GM19372 (cell line): ENCODE measurements at regions not wholly inside any gene's neighbourhood (a gene's known extent, or its start where the extent isn't known, plus 50 kb on each side); places are given as distances from the start of the nearest gene placed in this dataset.

ENCODE experiments used
- ATAC-seq: cut with Tn5 transposase; IDR thresholded peaks from one replicate; pipeline ENCODE4 v1.9.1; 2021; ENCODE audit warnings: mild to moderate bottlenecking, low read depth, moderate library complexity; ENCODE audit not compliant: unreplicated experiment

DNA sequence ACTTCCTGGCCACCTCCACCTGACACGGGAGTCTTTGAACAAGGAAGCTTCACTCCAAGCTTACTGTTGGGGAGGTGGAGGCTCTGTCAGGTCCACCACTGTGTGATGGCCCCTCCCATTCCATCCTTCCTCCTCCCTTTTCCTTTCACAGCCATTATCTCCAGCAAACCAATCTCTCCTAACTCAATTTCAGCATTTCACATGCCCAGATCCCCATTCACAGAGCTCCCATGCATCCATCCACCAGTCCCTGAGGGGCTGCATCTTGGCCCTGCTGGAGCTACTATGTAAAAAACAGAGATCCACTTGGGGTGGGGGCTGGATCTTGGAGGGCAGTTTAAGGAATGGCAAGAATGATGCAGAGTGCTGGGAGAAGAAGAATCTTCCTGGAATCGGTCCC, 129.0 kb upstream of the COPS8 start:
- ATAC-seq, result no peak

GRCh38 chr2:236959036-236959435, 126.7 kb upstream of the COPS8 start:
- ATAC-seq, result no peak

DNA sequence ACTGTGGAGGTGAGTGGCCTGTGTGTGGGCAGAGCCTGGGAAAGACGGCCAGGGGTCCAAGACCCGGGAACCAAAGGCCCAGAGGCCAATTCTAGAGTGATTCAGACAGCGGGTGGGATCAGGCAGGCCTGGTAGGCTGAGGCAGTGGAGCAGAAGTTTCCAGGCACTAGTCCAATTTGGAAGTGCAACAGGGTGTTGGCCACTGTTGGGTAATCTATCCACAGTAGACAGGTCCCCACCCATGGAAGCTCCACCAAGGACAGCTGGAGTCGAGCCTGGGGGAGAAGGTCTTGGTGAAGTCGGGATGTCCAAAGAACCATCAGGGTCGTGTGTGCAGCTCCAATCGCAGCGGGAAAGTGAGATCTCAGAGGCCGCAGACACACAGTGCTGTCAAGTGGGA, 125.8 kb upstream of the COPS8 start:
- no peak for ATAC-seq

DNA sequence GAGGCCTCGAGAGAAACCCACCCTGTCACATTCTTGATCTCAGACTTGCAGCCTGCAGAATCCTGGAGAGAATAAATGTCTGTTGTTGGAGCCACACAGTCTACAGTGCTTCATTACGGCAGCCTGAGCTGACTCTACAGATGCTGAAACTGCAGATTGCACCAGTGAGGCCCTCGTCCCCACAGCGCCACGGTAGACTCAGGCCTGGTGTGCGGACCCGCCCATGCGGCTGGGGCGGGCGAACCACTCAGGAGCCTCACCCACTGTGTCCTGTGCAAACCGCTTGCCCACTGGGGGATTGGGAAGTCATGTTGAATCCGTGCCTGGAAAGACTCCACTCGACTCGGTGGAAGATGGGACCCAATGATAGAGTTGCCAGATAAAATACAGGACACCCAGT, 125.2 kb upstream of the COPS8 start:
- no peak for ATAC-seq

DNA sequence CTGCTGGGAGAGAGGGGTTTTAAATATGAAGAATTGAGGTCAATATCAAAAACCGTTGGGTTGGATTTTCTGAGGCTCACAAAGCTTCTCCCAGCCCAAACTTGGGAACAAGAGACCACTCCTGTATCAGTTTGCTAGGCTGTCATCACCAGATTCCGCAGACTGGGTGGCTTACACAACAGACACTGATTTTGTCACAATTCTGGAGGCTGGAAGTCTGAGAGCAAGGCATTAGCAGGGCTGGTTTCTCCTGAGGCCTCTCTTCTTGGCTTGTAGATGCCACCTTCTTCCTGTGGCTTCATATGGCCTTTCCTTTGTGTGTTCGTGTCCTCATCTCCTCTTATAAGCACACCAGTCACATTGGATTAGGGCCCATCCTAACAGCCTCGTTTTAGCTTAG, 122.9 kb upstream of the COPS8 start:
- ATAC-seq, result no peak

DNA sequence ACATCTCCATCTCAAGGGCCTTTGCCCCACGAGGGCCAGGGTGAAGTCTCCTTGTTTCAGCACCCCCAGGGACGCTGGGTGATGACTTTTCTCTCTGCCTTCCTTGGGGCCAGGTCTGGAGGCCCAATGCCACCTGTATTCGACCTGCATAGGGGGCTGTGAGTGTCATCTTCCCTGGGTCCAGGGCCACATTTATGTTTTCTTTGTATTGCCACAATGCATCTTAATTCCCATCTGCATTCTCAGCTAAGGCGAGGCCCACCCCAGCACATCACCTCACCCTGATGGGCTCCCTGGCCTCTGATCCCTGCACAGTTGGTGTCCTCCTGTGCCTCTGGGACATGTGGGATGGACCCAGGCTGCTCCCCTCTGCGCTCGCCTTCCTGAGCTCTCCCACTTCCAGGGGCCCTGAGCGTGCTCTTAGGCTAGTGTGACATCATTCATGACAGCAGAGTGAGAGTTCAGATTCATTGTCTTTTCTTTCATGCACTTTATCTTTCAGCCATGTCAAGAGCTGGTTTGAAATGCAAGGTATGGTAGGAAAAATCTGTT, 122.0 kb upstream of the COPS8 start:
- no peak for ATAC-seq

- no peak for ATAC-seq
Measured at GRCh38 chr2:236964291-236964690, 121.4 kb upstream of the COPS8 start.

DNA sequence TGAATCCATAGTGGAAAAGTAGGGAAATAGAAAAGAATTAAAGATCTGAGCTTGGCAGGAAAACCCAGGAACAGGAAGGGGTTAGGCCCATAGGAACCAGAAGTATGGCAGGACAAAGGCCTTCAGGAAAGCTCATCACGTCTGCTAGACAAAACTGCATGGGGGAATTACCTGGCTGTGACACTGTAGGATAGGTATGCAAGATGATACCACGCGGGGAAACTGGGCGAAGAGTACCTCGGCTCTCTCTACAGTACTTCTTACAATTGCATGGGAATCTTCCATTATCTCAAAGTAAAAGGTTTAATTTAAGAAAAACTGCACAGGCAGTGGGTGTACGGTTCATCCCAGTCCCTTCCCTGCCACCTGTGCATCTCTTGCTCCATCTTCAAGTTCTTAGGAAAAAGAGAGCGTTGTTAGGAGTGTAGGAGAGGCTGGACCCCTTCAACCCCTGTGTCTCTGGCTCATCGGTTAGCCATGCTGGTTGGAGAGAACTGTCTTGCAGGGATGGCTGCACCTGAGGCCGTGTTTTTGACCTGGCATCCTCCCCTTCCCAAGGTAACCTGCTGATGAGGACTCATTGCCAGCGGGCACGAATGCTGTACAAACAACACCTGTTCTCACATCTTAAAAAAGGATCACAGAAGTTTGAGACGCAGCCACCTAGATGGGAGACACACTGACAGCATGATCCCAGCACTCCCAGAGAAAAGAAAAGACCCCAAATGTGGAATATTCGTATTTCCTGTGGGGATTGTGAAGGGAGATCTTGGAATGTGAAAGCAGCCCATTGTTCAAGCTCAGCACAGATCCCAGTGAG, 120.5 kb upstream of the COPS8 start:
- ATAC-seq, result no peak

- no peak for ATAC-seq
Measured at GRCh38 chr2:236965841-236966096, 119.9 kb upstream of the COPS8 start.

DNA sequence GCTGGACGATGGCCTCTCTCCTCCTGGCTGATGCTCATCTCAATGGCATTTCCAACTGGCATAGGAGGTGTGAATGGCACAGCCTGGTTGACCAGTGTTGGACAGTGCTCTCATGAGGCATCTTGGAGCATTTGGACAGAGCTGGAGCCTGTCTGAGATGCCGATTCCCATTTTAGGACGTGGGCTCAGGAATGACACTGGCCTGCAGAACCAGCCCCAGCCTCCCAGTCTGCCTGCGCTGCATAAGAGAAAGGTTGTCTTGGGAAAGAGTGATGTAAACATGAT, 118.2 kb upstream of the COPS8 start:
- no peak for ATAC-seq

DNA sequence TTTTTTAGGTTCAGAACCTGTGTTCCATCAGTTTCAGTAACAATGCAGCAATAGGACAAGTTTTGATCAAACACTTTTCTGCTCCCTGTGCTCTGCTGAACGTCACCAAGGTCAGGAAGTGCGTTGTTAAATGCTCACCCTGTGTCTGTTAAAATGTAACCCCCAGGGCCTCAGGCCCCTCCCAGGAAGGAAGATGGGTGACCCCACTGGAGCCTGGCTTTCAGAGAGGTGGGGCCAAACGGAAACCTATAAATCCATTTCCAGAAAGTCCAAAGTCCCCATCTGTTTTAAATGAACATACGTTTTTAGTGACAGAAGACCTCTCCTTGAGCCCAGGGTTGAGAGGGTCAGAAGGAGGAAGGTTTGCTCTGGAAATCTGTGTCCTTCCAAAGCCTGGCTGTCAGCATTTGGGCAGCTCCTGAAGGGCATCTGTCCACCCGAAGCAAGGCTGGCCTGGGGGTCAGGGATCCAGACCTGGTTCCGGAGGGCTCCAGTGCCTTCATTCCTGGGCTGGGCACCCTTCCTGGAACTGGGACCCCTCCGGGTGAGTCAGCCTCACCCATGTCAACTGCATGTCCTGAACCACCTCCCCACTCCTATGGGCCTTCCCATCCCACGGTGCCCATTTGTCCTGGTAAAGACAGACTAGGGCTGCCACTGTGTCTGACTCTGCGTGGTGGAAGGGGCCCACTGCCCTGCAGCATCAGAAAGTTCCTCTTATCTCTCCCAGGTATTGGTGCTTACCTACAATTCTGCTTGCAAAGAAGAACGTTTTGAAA, 117.4 kb upstream of the COPS8 start:
- ATAC-seq, result peak; percentile 77

DNA sequence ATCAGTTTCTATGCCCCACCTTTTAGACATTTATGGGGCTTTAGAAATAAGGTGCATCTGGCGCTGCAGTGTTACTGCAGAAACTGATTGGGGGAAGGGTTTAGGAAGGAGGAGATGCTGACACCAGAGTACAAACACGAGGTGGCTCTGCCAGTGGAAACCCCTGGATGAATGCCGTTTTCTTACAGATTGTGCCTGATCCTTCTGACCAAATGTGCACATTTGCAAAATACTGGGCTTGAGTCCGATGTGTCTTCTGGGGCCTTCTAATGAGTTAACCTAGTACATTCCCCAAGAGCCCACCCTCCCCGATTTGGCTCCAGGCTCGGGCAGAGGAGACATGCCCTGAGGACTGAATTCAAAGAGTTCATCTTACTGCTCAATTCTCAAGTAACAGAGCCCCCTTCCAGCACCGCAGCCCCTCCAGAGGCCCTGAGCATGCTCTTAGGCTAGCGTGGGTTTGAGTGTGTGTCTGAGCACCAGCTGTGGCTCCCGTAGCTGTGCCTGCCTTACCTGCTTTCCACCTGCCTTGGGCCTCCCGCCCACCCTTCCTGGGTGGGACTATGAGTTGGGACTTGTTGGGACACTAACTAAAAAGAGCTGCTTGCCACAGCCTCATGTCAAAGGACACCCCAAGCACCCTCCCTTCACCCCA, 116.7 kb upstream of the COPS8 start:
- ATAC-seq, result no peak

GRCh38 chr2:236969767-236970655, 115.7 kb upstream of the COPS8 start:
- ATAC-seq, result no peak

GRCh38 chr2:236970656-236971010, 115.1 kb upstream of the COPS8 start:
- no peak for ATAC-seq

GRCh38 chr2:236971131-236971821, 114.4 kb upstream of the COPS8 start:
- ATAC-seq, result no peak

DNA sequence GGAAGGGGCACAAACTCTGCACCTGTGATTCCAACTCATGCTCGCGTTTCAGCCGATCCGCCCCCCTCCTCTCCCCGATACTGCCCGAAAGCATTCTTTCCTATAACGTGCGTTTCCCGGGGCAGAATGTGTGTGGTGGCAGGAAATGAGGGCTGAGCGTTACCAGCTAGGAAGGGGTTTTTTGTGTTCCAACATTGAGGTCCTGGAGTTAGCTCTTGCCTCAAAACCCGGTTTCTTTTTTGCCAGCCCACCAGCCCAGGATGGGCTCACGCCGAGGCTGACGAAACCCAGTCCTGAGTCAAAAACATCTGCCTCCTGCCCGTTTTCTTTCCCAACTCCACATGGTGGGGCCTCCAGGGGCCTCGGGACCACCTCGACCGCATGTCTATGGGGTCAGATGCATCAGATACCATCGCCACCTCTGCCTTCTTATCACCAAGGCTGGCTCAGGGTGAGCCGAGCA, 113.7 kb upstream of the COPS8 start:
- ATAC-seq, result no peak

GRCh38 chr2:236972491-236973342, 113.0 kb upstream of the COPS8 start:
- no peak for ATAC-seq

DNA sequence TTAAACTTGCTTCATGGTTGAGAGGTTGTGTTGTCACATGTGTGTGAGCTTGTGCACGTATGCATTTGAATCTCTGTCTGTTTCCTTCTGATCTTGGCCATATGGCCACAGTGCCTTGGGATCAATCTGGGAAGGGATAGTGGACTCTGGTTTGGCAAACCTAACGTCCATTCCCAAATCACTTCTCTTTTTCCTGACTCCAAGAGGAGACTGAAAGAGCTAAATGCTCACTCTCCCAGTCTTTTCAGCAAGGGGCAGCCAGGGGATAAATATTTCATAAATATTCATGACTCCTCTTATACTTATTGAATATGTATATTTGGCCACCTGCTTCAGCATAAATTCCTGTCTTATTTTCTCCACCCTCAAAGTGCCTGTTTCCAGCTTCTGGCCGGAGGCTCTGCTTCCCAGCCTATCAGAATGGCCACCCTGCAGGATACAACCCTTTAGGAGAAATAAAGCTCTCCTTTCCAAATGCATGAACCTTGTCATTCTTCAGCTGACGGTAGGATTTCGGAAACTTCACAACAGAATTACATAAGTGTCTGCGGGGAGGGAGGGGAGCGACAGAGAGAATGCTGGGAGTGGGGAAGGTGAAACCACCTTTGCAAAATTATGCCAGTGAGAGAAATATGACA, 112.2 kb upstream of the COPS8 start:
- ATAC-seq, result no peak

GRCh38 chr2:236974148-236974547, 111.5 kb upstream of the COPS8 start:
- ATAC-seq, result no peak
